Activated CD4-positive, alpha-beta memory T cell treated with anti-CD3 and anti-CD28 coated beads for 36 hours (primary cell): ENCODE measurements at regions not wholly inside any gene's neighbourhood (a gene's known extent, or its start where the extent isn't known, plus 50 kb on each side); places are given as distances from the start of the nearest gene placed in this dataset.
"Not testable (repeated sequence)": the region's sequence is repeated elsewhere in the genome, so short reads cannot be mapped to it uniquely, and the experiment has no call there.

Experiments used
- CTCF ChIA-PET: fragments of 350-600 bp; sonication (Branson Sonifier 250); formaldehyde crosslinking; loops from one replicate; lab custom pipeline; 2021; ENCODE audit warnings: antibody characterized with exemption, inconsistent platforms; lab: Charles Lee
- POLR2A ChIA-PET: fragments of 350-600 bp; sonication (Branson Sonifier 250); formaldehyde crosslinking; loops from one replicate; lab custom pipeline; 2021; ENCODE audit warnings: antibody characterized with exemption; lab: Charles Lee
- DNase-seq: peaks from one replicate; pipeline ENCODE4 v3.0.0-alpha.2; 2020
- H3K27ac Mint-ChIP-seq: one replicate; pipeline ENCODE4 v1.8.0; 2021; ENCODE audit warnings: mixed read lengths
- H3K27me3 Mint-ChIP-seq: one replicate; pipeline ENCODE4 v1.8.0; 2021; ENCODE audit warnings: mixed read lengths
- H3K36me3 Mint-ChIP-seq: one replicate; pipeline ENCODE4 v1.8.0; 2021; ENCODE audit warnings: mixed read lengths
- H3K4me1 Mint-ChIP-seq: one replicate; pipeline ENCODE4 v1.8.0; 2021; ENCODE audit warnings: low read depth, mixed read lengths
- H3K4me3 Mint-ChIP-seq: one replicate; pipeline ENCODE4 v1.8.0; 2021; ENCODE audit warnings: mild to moderate bottlenecking, mixed read lengths
- H3K9me3 Mint-ChIP-seq: one replicate; pipeline ENCODE4 v1.8.0; 2021; ENCODE audit warnings: mixed read lengths
- intact Hi-C: fragments of 100-400 bp; cut with micrococcal nuclease; formaldehyde crosslinking; loops from one replicate; pipeline ENCODE4 v1.15.1; 2023

DNA sequence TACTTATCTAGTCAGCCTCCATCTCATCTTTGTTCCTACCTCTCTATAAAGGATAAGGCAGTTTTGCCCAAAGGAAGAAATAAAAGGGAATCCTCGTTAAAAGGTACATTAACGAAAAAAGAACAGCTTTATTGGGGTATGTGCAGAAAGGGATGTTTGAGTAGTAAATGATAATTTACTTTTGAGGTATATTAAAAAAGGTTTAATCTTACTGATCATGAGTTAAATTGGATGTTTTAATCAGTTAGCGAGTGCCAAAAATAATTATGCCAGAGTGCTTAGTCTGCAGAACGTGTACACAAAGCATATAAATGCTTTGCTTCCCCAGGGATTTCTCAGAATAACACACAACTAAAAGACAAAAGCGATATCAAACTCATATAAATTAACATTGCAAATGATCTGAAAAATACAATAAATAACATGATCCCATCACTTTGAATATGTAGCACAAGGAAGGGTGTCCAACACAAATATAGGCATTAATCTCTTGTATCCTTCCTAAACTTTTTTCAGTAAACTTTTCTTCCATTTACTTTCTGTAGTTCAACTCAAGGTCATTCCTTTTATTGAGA is 865.0 kb downstream of the NR2F1-AS1 start:
- intact Hi-C loops, result no loop called here
- Mint-ChIP-seq H3K27me3 (no peaks in the 10 kb centered on the region), H3K4me3 (no peak overlapping the region), H3K9me3 (no peaks in the 10 kb centered on the region), H3K4me1 (no peaks in the 10 kb centered on the region), H3K27ac (no peak overlapping the region), H3K36me3 (no peaks in the 10 kb centered on the region)
- POLR2A ChIA-PET, result no interaction called here
- DNase-seq, result no peak
- CTCF ChIA-PET, result no interaction called here

DNA sequence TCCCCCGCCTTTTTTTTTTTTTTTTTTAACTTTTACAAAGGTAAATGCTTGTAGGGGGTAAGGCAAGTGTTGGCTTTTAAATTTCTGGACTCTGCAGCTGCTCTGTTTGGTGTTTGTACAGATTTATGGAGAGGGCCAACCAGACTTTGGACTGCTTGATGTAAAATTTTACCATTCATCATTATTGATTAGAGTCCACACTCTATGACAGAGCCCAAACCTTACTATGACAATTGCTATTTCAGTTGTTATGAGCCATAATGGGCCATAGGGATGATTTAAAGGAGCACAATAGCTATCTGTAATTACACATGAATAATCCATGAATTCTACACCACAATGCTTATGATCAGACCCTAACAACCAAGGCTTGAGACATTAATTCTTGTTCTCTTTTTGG is 867.2 kb downstream of the NR2F1-AS1 start:
- no peak for DNase-seq
- intact Hi-C loops, result no loop called here
- Mint-ChIP-seq H3K4me3 (no peak overlapping the region), H3K27me3 (no peaks in the 10 kb centered on the region), H3K36me3 (no peaks in the 10 kb centered on the region), H3K27ac (no peak overlapping the region), H3K4me1 (no peaks in the 10 kb centered on the region), H3K9me3 (no peaks in the 10 kb centered on the region)
- POLR2A ChIA-PET, result no interaction called here
- CTCF ChIA-PET, result no interaction called here

DNA sequence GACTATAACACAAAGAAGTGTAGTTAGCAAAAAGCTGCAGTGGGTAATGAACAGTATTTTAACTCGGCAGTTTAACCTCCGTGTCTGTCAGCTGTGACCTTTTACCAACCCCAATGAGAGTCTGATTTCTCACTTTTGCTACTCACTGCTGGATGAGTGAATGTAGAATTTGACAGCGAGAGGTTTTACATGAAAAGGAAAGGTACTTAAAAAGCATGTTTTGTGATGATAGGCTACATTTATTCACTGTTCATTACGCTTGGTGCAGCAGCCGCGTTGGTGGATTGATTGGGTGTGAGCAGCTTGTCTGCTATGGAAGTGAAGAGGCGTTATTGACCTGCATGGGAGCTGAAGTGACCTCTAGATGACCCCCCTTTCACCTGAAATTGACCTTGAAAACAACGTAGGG is 867.7 kb downstream of the NR2F1-AS1 start:
- Mint-ChIP-seq H3K36me3 (no peaks in the 10 kb centered on the region), H3K27me3 (no peaks in the 10 kb centered on the region), H3K4me3 (no peak overlapping the region), H3K27ac (no peak overlapping the region), H3K9me3 (no peaks in the 10 kb centered on the region), H3K4me1 (no peaks in the 10 kb centered on the region)
- no peak for DNase-seq
- POLR2A ChIA-PET, result no interaction called here
- CTCF ChIA-PET, result no interaction called here
- intact Hi-C loops, result no loop called here

DNA sequence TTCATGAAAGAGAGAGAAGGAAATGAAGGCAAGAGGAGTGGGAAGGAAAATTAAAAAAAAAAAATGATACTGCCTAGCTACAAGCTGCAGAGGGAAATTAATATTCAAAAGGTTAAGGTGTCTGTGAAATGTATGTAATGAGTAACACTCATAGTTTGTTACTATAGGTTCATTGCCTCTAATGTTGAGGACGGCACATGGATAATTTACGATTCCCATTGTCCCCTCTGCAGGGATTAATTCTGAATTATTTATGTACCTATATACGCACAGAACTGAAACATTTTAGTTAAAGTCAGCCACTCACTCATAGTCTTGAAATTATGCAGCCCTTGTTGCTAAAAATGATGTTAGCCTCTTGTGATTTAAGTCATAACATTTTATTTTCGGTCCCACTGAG is 869.1 kb downstream of the NR2F1-AS1 start:
- Mint-ChIP-seq H3K36me3 (no peaks in the 10 kb centered on the region), H3K9me3 (no peaks in the 10 kb centered on the region), H3K4me1 (no peaks in the 10 kb centered on the region), H3K27me3 (no peaks in the 10 kb centered on the region), H3K27ac (no peak overlapping the region), H3K4me3 (no peak overlapping the region)
- POLR2A ChIA-PET, result no interaction called here
- intact Hi-C loops, result no loop called here
- DNase-seq, result no peak
- CTCF ChIA-PET, result no interaction called here

DNA sequence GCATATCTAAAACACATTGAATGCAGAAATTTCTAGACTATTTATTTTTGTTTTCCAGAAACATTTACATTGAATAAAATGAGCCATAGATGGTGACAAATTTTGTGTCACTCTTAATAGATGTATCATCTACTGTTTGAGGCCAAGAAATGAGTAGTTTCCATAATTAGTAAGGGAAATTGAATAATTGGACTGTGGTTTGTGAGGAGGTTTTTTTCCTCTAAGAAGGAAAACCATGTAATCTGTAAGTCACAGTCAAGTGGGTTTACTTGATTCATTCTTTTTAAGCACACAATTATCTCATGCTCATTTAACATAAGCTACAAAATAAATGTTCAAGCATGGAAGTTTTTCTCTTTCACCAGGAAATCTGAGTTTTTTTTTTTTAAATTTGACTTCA is 876.4 kb downstream of the NR2F1-AS1 start:
- intact Hi-C loops, result no loop called here
- Mint-ChIP-seq H3K27me3 (no peaks in the 10 kb centered on the region), H3K27ac (no peak overlapping the region), H3K36me3 (no peaks in the 10 kb centered on the region), H3K4me3 (no peak overlapping the region), H3K4me1 (no peaks in the 10 kb centered on the region), H3K9me3 (no peaks in the 10 kb centered on the region)
- POLR2A ChIA-PET, result no interaction called here
- no peak for DNase-seq
- CTCF ChIA-PET, result no interaction called here

DNA sequence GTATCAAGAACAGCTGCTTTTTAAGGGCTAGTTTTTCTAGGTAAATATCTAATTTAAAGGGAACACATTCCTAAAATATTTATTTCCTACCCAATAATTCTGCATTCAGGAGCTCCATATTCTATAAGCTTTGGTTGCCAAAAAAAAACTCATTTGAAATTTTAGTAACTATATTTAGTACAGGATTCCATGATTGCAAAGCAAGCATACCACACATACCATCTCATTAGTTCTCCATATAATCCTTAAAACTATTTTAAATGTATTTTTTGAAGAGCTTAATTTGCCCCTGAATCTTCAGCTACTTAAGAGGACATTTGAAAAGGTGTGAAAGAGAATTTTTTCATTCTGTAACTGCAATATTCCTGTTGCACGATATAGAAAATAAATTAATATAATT is 877.0 kb downstream of the NR2F1-AS1 start:
- Mint-ChIP-seq H3K4me3 (no peak overlapping the region), H3K4me1 (no peaks in the 10 kb centered on the region), H3K27ac (no peak overlapping the region), H3K36me3 (no peaks in the 10 kb centered on the region), H3K27me3 (no peaks in the 10 kb centered on the region), H3K9me3 (no peaks in the 10 kb centered on the region)
- ChIA-PET CTCF (no interaction called here), POLR2A (no interaction called here)
- DNase-seq, result no peak
- intact Hi-C loops, result no loop called here

DNA sequence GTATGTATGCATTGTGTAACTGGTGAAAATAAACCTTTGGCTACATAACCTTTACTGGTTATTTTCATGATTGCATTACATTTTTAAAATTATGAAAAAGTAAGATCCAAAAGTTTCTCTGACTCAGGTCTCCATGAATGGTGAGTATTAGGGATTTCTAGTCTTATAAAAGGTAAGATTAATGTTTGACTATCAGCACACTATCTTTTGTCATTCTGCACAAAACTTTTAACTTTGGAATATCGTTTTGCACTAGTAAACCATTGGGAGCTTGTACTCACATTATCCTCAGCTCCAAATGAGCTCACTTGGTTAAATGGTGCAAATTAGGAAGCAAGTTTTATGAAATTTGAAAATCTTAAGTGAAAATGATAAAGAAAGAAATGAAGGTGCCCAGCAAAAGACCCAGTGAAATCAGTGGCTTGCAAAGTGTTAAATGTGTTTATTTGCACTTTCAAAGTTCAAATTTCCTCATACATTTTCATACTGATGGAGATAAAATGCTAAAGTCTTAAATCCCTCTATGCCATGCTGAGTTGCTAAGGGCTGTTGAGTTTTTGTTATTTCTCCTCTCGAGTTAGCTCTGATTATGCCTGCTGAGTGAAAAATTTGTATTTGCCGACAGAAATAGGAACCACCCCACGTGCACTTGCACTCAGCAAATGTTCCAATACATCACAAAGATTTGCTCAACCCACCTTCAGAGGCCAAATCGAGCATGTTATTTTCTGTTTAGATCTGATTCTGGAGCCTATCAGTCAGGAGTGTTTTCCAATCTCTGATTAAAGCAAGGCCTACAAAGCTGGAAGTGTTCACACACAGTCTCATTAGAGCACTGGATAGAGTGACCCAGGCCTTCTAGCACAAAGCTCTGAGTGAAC is 885.7 kb downstream of the NR2F1-AS1 start:
- H3K27ac Mint-ChIP-seq, result no peak overlapping the region
- CTCF ChIA-PET, result no interaction called here
- H3K4me3 Mint-ChIP-seq, result no peak overlapping the region
- DNase-seq, result no peak
- POLR2A ChIA-PET, result no interaction called here
- no peaks in the 10 kb centered on the region for H3K27me3 Mint-ChIP-seq
- intact Hi-C loops, result no loop called here
- peaks cover 12% of the 10 kb centered on the region for H3K9me3 Mint-ChIP-seq
- no peaks in the 10 kb centered on the region for H3K36me3 Mint-ChIP-seq
- no peaks in the 10 kb centered on the region for H3K4me1 Mint-ChIP-seq

DNA sequence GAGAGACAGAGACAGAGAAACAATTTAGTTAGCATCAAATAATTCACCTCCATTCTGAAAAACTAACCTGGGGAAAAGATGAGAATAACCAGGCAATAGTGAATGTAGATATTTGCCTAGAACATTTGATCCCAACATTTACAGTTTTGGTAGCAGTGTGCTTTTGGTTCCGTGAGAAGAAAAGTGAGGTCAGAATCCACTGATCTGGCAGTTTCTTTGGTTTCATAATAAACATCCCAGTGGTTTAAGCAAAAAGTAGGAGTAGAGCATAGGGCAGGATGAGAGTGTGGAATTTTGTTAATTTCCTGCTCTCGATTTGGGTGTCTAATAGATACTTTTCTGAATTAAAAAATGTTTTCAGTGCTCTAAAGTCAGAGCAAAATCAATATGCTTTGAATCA is 887.0 kb downstream of the NR2F1-AS1 start:
- CTCF ChIA-PET, result no interaction called here
- Mint-ChIP-seq H3K27me3 (no peaks in the 10 kb centered on the region), H3K4me1 (no peaks in the 10 kb centered on the region), H3K36me3 (no peaks in the 10 kb centered on the region), H3K4me3 (no peak overlapping the region), H3K9me3 (peaks cover 15% of the 10 kb centered on the region), H3K27ac (no peak overlapping the region)
- no peak for DNase-seq
- intact Hi-C loops, result no loop called here
- POLR2A ChIA-PET, result no interaction called here

DNA sequence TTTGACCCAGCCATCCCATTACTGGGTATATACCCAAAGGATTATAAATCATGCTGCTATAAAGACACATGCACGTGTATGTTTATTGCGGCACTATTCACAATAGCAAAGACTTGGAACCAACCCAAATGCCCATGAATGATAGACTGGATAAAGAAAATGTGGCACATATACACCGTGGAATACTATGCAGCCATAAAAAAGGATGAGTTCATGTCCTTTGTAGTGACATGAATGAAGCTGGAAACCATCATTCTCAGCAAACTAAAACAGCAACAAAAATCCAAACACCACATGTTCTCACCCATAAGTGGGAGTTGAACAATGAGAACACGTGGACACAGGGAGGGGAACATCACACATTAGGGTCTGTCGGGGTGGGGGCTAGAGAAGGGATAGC is 889.1 kb downstream of the NR2F1-AS1 start:
- CTCF ChIA-PET, H3K36me3 Mint-ChIP-seq, H3K27me3 Mint-ChIP-seq, H3K4me3 Mint-ChIP-seq, intact Hi-C loops, H3K4me1 Mint-ChIP-seq, DNase-seq, H3K27ac Mint-ChIP-seq, POLR2A ChIA-PET: not testable (repeated sequence)
- peaks cover 15% of the 10 kb centered on the region for H3K9me3 Mint-ChIP-seq

DNA sequence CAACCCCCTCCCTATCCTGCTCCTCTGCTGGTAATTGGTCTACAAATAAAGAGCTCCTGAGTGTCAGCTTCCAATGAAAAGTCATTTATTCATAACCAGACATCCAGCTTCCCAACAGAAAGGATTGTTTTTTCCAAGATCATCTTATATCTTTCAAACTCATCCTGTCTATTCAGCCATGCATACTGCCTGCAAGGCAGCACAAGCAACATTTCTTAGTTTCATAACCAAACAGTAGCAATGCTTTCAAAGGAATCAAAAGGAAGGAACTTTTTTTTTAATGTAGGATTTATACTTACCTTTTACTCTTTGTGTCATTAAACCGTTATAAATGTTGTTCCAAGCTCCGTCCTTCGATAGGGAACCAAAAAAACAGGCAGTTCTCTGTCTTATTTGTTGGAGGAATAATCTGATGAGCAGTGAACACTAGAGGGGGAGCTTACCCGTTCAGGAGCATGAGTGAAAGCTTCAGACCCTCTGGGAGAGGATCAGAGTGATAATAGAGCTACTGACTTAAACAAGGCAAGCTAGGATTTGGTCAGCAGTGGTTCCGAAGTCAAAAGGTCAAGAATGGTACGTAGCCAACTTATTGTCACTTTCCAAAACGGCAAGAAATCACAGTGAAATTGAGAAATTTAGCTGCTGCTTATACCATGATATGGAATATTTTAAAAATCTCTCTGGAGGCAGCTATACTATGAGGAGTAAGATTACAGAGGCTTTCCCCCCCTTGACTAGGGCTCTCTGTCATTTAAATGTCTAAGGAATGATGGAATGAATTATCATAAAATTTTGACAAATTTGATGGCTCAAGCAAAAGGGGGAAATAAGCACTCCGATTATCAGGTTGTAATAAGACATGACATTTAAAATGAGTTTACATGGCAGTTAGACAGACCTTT is 892.9 kb downstream of the NR2F1-AS1 start:
- H3K9me3 Mint-ChIP-seq, result peaks cover 15% of the 10 kb centered on the region
- intact Hi-C loops, result no loop called here
- H3K4me3 Mint-ChIP-seq, result no peak overlapping the region
- ChIA-PET POLR2A (no interaction called here), CTCF (no interaction called here)
- no peak overlapping the region for H3K27ac Mint-ChIP-seq
- no peaks in the 10 kb centered on the region for H3K4me1 Mint-ChIP-seq
- no peaks in the 10 kb centered on the region for H3K27me3 Mint-ChIP-seq
- no peak for DNase-seq
- H3K36me3 Mint-ChIP-seq, result no peaks in the 10 kb centered on the region

DNA sequence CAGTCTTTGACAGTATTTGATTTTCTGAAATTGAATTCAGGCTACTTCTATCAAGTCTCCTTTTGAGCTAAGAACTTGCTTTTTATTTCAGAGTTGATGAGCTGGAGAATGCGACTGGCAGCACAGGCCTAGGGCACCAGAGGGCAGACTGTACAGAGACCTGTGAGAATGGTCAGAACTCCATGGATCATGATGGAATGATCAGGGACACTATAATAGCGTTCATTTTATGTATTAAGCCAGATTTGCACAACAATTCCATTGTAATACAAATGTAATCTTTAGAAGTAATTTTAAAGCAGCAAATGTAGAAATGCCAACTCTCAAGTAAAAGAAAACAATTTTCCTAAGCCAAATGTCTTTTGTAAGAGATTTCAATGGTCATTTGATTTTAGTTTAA is 902.4 kb downstream of the NR2F1-AS1 start:
- ChIA-PET POLR2A (no interaction called here), CTCF (no interaction called here)
- intact Hi-C loops, result no loop called here
- H3K9me3 Mint-ChIP-seq, result peaks cover 2% of the 10 kb centered on the region
- H3K4me1 Mint-ChIP-seq, result no peaks in the 10 kb centered on the region
- DNase-seq, result no peak
- H3K4me3 Mint-ChIP-seq, result no peak overlapping the region
- H3K36me3 Mint-ChIP-seq, result no peaks in the 10 kb centered on the region
- H3K27me3 Mint-ChIP-seq, result no peaks in the 10 kb centered on the region
- no peak overlapping the region for H3K27ac Mint-ChIP-seq
